AG09309 (cell line): ENCODE measurements at regions not wholly inside any gene's neighbourhood (a gene's known extent, or its start where the extent isn't known, plus 50 kb on each side); places are given as distances from the start of the nearest gene placed in this dataset.
"Not testable (repeated sequence)": the region's sequence is repeated elsewhere in the genome, so short reads cannot be mapped to it uniquely, and the experiment has no call there.

ENCODE experiments used
- DNase-seq: peaks from one replicate; pipeline ENCODE4 v3.0.0-alpha.2; 2010; ENCODE audit warnings: low read depth
- H3K4me3 ChIP-seq: 2 replicates; pipeline ENCODE4 v1.5.1; 2011; ENCODE audit warnings: mild to moderate bottlenecking, low read depth, low read length, moderate library complexity; ENCODE audit not compliant: control insufficient read depth
- TF ChIP-seq, protein P1 (sequence below): IDR thresholded peaks from 2 replicates; pipeline ENCODE4 v1.5.1; 2011; ENCODE audit warnings: mild to moderate bottlenecking, low read depth, low read length, inconsistent platforms; ENCODE audit not compliant: insufficient read depth, control insufficient read depth; ENCODE audit errors: missing control alignments

DNA sequence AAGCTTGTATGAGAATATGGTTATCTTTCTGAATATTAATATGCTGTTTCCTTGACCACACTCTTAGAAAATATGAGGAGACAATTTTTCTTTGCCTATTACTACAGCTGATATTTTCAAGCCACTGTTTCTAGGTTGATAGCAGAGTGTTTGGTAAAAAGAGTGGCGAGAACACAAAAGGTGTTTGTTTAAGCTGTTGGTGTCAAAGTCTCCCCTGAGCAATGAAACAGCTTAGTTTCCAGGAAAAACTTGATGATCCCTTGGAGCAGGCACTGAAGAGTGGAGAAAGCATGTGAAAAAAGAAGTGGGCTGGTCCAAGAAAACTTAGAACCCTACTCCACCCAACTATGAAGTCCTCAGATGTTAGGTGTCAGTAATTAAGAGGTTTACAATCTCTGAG, 182.7 kb downstream of the TFAP2B start:
- DNase-seq: no peak
- H3K4me3 ChIP-seq: no peak overlapping the region
- TF ChIP-seq, protein P1, sequence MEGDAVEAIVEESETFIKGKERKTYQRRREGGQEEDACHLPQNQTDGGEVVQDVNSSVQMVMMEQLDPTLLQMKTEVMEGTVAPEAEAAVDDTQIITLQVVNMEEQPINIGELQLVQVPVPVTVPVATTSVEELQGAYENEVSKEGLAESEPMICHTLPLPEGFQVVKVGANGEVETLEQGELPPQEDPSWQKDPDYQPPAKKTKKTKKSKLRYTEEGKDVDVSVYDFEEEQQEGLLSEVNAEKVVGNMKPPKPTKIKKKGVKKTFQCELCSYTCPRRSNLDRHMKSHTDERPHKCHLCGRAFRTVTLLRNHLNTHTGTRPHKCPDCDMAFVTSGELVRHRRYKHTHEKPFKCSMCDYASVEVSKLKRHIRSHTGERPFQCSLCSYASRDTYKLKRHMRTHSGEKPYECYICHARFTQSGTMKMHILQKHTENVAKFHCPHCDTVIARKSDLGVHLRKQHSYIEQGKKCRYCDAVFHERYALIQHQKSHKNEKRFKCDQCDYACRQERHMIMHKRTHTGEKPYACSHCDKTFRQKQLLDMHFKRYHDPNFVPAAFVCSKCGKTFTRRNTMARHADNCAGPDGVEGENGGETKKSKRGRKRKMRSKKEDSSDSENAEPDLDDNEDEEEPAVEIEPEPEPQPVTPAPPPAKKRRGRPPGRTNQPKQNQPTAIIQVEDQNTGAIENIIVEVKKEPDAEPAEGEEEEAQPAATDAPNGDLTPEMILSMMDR: no peak

DNA sequence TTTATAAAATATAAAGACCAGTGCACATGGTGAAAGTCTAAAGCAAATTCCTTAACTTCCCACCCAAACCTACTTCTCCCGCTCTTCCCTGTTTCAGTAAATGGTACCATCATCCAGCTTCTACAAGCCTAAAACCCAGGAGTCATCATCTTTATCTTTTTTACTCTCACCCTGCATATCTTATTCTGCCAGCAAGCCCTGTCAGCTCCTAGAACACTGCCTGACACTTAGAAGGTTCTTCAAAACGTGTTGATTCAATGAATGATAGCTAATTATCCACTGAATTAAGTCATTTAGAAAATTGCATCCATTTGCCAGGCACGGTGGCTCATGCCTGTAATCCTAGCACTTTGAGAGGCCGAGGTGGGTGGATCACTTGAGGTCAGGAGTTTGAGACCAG, 185.7 kb downstream of the TFAP2B start:
- DNase-seq: no peak
- TF ChIP-seq, protein P1: no peak
- H3K4me3 ChIP-seq: no peak overlapping the region

DNA sequence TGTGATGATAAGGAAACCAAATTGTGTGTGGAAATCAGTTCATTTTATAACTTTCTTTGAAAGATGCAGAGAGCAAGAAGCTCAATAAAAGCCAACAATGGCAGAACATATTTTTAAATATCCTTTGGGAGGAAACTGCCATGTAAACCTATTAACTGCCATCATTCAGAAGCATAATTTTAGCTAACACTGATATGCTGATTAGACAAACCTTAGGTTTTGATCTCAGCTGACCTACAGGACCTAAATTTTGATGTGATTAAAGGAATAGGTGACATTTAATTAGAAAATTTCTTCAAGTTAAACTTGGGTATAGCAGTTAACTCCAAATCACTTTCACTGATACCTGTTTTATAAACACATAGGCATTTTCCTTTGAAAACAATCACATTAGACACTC, 187.1 kb downstream of the TFAP2B start:
- no peak for DNase-seq
- TF ChIP-seq, protein P1: no peak
- H3K4me3 ChIP-seq: no peak overlapping the region

DNA sequence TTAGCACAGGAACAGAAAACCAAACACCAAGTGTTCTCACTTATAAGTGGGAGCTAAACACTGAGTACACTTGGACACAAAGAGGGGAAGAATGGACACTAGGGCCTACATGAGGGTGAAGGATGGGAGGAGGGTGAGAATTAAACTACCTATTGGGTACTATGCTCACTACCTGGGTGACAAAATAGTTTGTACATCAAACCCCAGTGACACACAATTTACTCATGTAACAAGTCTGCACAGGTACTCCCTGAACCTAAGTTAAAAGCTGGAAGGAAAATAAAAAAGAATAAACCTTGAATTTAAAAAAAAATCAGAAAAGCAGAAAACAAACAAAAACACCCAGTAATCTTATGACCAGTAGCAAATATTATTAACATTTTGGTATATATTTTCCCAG, 188.6 kb downstream of the TFAP2B start:
- TF ChIP-seq, protein P1: no peak
- DNase-seq: no peak
- H3K4me3 ChIP-seq: no peak overlapping the region

DNA sequence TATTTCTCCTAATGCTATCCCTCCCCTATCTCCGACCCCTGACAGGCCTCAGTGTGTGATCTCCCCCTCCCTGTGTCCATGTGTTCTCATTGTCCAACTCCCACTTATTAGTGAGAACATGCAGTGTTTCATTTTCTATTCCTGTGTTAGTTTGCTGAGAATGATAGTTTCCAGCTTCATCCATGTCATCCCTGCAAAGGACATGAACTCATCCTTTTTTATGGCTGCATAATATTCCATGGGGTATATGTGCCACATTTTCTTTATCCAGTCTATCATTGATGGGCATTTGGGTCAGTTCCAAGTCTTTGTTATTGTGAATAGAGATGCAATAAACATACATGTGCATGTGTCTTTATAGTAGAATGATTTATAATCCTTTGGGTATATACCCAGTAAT, 190.0 kb downstream of the TFAP2B start:
- not testable (repeated sequence) for H3K4me3 ChIP-seq, DNase-seq

DNA sequence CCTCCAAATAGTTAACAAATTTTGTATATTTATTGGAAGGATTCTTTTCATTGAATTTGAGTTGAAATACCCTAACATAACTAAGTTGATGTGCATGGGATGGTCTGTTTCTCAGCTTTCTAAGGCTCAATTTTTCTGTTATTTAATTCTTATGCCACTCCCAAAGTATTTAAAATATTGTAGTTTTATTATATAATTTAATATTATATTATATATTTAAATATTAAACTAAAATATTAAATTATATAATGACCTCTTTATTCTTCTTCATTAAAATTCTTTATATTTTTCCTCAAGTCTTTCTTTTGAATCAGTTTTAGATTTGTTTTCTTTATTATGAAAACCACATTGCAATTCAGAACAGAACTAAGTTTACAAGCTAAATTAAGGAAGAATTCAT, 194.7 kb downstream of the TFAP2B start:
- TF ChIP-seq, protein P1: no peak
- DNase-seq: no peak
- no peak overlapping the region for H3K4me3 ChIP-seq

DNA sequence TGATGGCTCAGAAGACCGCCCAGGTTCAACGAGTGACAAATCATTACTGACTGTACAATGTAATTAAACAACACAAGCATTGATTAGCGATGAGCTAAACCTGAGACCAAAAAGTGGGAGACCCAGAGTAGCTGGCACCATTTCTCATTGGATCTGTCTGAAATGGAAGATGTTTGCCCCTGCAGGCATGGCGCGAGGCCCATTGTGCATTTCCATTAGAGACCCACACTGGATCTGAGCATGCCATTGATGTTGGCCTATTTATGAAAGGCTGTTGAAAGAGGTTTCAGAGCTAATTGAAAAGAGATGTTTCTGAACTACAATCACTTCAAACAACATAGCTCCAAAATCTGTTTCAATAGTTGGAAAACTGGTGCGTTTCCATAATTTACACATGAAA, 196.7 kb downstream of the TFAP2B start:
- TF ChIP-seq, protein P1: no peak
- H3K4me3 ChIP-seq: no peak overlapping the region
- DNase-seq: no peak
